CD4-positive, alpha-beta T cell treated with Interleukin-4 for 1 hour (primary cell): ENCODE measurements at regions not wholly inside any gene's neighbourhood (a gene's known extent, or its start where the extent isn't known, plus 50 kb on each side); places are given as distances from the start of the nearest gene placed in this dataset.

Source experiments
- DNase-seq, 2 donors: peaks; one replicate each; pipeline ENCODE4 v3.0.0-alpha.2; 2020 to 2022

GRCh38 chr3:13171704-13172643, 98.7 kb upstream of the IQSEC1 start:
- DNase-seq = no peak

DNA sequence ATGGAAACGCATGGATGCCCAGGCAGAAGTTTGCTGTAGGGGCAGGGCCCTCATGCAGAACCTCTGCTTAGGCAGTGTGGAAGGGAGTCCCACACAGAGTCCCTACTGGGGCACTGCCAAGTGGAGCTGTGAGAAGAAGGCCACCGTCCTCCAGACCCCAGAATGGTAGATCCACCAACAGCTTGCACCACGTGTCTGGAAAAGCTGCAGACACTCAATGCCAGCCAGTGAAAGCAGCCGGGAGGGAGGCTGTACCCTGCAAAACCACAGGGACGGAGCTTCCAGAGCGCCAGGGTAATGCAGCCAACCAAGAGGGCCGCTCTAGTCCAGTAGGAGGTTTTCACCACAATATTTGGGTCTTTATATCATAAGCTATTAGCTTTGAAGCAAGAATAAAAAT, 97.1 kb upstream of the IQSEC1 start:
- no peak for DNase-seq

- DNase-seq = no peak
Measured at GRCh38 chr3:13168391-13168790, 95.2 kb upstream of the IQSEC1 start.

DNA sequence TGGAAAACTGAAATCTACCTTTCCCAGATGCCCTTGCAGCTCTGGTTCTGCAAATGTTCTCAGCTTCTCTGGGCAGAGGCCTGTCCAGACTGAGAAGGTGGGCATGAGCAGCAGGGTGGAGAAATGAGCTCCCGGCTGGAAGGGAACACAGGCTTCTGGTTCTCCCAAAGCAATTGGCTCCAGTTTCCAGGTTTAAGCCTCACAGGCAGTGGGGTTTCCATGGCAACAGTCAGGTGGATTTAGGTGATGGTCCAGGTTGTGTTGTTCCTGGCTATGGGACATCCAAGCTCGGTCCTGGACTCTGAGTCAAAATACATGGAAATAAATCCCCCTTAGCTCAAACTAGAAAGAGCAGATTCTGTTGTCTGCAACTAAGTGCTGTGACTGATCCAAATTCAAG, 94.6 kb upstream of the IQSEC1 start:
- no peak for DNase-seq

GRCh38 chr3:13167064-13167743, 94.0 kb upstream of the IQSEC1 start:
- DNase-seq = no peak

DNA sequence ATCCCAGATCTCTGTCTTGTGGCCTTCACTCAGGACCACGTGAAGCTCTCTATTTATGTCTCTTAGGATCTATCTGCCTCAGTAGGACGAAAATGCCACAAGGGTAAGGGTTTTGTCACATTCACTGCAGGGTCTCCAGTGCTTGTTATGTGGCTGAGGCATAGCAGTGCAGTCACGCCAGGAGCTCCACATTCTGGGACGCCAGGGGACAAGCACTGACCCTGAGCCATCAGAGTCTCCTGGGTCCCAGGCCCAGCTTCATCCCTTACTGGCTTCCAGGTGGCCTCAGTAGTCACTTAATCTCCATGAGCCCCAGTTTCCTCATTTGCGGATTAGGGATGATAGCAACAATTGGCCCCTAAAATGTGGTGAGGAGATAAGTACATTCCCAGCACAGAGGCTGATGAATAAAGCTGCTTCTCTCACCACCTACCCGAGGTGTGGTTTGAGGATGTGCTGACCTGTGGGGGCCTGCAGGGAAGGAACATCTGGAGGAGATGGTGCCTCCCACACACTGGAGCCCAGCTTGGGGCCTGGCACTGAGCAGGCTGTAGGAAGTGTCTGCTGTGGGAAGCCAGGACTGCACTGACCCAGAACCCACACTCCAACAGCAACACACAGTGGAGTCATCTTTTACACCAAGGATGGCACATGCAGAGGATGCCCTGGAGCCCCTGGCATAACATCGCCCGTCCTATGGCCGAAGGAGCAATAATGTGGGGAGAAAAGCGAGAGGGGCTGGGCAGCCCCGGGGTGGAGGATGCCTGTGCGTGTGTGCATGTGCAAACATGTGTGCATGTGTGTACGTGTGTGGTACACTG, 93.2 kb upstream of the IQSEC1 start:
- DNase-seq = no peak

DNA sequence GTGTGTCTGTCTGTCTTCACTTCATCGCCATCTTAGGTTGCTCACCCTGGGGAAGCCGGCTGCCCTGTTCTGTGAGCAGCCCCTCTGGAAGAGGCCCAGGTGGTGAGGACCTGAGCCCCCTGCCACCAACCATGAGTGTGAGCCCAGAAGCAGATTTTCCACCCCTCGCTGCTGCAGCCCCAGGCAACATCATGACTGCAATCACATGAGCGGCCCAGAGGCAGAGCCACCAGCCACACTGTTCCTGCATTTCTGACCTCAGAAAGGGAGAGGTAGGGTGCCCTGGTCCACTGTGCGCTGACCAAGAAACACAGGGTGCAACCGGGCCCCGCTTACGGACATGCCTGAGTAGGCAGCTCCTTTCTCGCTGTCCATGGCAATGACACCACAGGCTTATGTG, 92.3 kb upstream of the IQSEC1 start:
- no peak for DNase-seq

DNA sequence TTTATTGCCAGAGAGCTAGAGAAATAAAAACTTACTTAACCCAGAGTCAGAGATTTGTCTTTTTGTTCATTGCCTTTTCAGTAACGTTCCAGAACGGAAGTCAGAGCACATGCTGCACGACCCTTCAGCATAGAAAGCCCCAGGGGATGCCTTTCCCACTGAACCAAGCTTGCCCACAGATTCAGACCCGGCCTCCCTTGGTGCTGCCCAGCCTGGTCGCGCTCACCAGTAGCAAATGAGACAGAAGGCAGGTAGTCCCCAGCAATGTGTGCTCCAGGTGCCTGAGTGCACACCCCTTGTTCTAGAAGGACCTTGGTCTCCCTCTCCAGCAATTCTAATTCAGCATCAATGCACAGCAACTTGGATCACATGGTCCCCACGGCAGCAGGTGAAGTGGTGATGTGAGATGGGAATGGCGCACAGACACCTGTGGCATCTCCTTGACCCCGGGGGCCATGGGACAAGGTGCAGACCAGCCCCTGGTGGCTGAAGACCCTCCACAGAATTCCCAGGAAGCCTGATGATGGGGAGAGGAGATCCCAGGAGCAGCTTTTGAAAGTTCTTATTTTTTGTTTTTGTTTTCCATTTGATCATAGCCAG, 91.8 kb upstream of the IQSEC1 start:
- no peak for DNase-seq

DNA sequence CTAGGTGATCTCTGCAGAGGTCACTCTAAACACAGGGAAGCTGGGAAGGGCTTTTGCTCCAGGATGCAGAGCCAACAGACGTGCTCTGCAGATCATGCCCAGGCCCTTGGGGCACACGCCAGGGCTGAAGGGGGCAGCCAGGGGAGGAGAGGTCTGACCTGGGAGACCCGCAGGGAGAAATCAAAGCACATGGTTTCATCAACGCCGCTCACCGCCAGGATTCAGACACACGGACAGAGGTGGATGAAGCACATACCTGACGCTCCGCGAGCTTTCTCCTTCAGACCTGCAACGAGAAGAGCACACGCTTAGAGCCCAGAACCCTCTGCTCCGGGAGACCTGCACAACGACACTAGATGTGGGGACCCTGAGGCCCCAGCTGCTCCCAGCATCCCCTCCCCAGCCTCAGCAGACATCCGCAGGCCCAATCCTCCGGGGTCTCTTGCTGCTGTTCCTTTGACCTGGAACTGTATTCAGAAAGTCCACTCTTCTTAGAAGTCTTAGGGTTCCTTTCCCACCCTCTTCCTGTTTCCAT, 90.7 kb upstream of the IQSEC1 start:
- DNase-seq = no peak

DNA sequence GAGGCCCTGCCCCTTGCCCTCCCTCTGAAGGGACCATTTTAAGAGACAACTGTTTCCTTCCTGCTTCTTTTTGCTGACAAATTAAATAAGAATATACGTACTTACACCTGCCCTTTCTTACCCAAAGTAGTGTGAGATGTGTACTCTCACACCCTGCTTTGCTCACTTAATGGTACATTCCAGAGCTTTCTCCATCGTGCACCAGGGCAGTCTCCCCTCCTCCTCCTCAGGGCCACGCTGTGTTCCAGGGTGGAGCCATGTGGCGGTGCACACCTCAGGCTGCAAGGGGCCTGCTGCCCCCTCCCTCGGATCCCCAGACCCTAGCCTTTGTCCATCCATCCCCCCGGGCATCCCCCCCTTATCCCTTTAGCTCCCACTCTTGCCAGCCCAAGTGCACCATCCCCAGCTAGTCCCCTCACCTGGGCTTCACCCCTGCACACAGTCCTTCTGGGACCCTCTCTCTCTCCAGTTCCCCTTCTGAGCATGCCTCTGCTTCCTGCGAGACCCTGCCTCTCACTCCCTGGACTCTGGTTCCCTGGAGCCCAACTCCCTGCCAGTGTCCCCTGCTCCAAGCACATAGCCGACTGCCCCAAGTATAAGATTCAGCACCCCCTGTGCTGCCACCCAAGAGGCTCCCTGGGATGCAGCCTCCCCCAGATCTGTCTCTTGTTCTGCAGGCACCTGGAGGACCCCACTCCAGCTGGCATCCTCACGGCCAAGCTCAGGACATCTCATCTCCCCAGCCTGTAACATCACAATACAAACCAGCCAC, 89.5 kb upstream of the IQSEC1 start:
- no peak for DNase-seq

DNA sequence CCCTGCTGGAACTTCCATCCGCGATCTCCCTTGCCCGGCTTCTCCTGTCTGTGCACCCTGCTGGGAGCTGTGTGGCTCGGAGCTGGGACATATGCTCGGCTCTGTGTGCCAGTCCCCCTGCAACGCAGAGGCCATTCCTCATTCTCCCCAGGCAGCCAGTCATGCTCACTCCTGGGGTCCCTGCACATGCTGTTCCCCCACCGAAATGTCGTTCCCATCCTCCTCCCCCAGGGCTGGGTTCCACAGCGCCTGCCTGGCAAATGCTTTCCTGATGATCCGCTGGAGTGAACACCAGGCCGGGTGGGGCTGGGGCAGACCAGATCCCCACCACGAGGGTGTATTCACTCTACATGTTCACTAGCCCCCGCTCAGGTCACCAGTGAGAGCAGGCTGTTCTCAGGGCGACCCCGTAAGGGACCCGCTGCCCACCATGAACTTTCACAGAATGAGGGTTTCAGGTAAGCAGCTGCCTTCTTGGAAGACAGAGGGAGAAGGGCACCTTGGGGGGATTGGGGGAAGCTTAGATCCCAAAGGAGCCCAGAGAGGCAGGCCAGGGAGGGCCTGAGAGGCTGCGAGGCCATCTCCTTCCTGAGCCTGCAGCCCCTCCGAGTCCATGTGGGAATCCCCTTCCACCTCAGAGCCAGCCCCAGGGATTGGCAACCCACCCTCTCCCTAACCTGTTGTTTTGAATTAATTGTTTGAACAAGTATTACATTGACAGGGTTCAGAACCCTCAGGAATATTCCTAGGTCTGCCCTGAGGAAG, 88.7 kb upstream of the IQSEC1 start:
- no peak for DNase-seq

GRCh38 chr3:13161021-13161759, 88.0 kb upstream of the IQSEC1 start:
- DNase-seq = no peak

DNA sequence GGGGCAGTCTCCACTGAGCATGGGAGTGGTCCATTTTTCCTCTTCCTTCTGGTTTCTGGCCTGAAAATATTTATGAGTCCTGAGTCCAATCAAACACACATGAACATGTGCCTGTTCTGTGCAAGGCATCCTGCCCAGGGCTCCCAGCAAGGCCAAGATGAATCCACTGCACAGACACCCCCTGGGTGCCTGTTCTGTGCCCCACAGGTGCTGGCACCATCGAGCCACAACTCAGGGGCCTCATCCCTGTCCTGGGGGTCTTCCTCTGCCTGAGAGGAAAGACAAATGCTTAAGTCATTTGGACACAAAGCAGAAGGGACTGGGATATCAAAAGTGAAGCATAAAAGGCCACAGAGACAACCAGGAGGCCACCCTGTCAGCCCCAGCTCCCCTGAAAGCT, 87.4 kb upstream of the IQSEC1 start:
- DNase-seq = no peak

DNA sequence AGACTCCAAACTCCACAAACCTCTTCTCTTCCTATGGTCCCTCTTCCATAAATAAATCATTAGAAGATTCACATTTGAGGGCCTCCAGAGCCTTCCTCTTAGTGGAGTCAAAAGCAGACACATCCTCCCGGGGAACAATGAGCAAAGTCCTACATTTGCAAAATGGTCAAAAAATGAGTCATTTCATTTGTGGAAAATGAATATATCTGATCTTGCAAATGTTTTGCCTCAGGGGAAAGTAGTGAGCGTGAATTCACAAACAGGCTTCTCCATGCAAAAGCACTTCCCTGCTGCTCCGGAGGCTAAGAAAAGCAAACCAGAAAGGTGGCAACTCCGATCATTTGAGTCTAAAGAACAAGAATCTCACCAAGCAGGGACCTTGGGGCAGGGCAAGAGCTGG, 86.7 kb upstream of the IQSEC1 start:
- no peak for DNase-seq

DNA sequence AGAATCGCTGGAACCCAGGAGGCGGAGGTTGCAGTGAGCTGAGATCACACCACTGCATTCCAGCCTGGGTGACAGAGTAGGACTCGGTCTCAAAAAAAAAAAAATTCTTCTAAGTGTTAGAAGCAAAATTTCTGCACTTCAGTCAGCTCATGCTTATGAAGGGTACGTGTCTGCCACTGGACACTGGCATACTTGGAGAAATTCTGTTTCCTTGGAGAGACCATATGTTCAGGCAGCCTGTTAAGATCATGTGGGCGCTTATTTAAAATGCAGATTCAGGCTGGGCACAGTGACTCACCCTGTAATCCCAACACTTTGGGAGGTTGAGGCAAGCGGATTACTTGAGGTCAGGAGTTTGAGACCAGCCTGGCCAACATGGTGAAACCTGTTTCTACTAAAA, 85.6 kb upstream of the IQSEC1 start:
- no peak for DNase-seq

GRCh38 chr3:13158408-13158807, 85.2 kb upstream of the IQSEC1 start:
- DNase-seq = no peak

GRCh38 chr3:13157986-13158385, 84.8 kb upstream of the IQSEC1 start:
- no peak for DNase-seq

- DNase-seq = no peak
Measured at GRCh38 chr3:13152826-13153710, 79.8 kb upstream of the IQSEC1 start.

- no peak for DNase-seq
Measured at GRCh38 chr3:13150624-13151023, 77.4 kb upstream of the IQSEC1 start.
